Endodermal cell (in vitro differentiated cells): ENCODE measurements at regions not wholly inside any gene's neighbourhood (a gene's known extent, or its start where the extent isn't known, plus 50 kb on each side); places are given as distances from the start of the nearest gene placed in this dataset.

Source experiments
- DNase-seq: peaks from one replicate; pipeline ENCODE4 v3.0.0-alpha.2; 2017
- H3K27ac ChIP-seq: 2 replicates; pipeline ENCODE4 v1.5.1; 2013; ENCODE audit warnings: mild to moderate bottlenecking, low read depth, low read length, moderate library complexity
- H3K27me3 ChIP-seq: 2 replicates; pipeline ENCODE4 v1.6.1; 2013; ENCODE audit warnings: mild to moderate bottlenecking, low read length, moderate library complexity; ENCODE audit not compliant: insufficient read depth, control insufficient read depth, poor library complexity, severe bottlenecking
- H3K36me3 ChIP-seq: 2 replicates; pipeline ENCODE4 v1.7.0; 2013; ENCODE audit warnings: mild to moderate bottlenecking, low read length, moderate library complexity; ENCODE audit not compliant: control insufficient read depth, insufficient read depth
- H3K4me1 ChIP-seq: one replicate; pipeline ENCODE4 v1.7.0; 2013; ENCODE audit warnings: low read length; ENCODE audit not compliant: control insufficient read depth, insufficient read depth
- H3K4me3 ChIP-seq: 2 replicates; pipeline ENCODE4 v1.5.1; 2013; ENCODE audit warnings: mild to moderate bottlenecking, low read length, moderate library complexity
- H3K9ac ChIP-seq: 2 replicates; pipeline ENCODE4 v1.6.1; 2013; ENCODE audit warnings: mild to moderate bottlenecking, low read length, moderate library complexity; ENCODE audit not compliant: poor library complexity, severe bottlenecking; ENCODE audit errors: extremely low read depth
- H3K9me3 ChIP-seq: 2 replicates; pipeline ENCODE4 v1.6.1; 2013; ENCODE audit warnings: mild to moderate bottlenecking, low read length, moderate library complexity; ENCODE audit not compliant: control insufficient read depth
- H3K27ac Mint-ChIP-seq: 2 replicates; pipeline ENCODE4 v1.8.0; 2020; ENCODE audit warnings: mixed read lengths
- H3K27me3 Mint-ChIP-seq: 2 replicates; pipeline ENCODE4 v1.8.0; 2021; ENCODE audit warnings: mild to moderate bottlenecking, mixed read lengths; ENCODE audit not compliant: insufficient read depth
- H3K36me3 Mint-ChIP-seq: 2 replicates; pipeline ENCODE4 v1.8.0; 2020; ENCODE audit warnings: low read depth, mixed read lengths
- H3K4me1 Mint-ChIP-seq: 2 replicates; pipeline ENCODE4 v1.8.0; 2020; ENCODE audit warnings: mixed read lengths
- H3K4me3 Mint-ChIP-seq: 2 replicates; pipeline ENCODE4 v1.8.0; 2020; ENCODE audit warnings: mild to moderate bottlenecking, moderate library complexity, mixed read lengths
- H3K9me3 Mint-ChIP-seq: 2 replicates; pipeline ENCODE4 v1.8.0; 2020; ENCODE audit warnings: mild to moderate bottlenecking, mixed read lengths
- CTCF ChIP-seq: fragments of 200-600 bp; sonication (generic); conservative IDR thresholded peaks from 2 replicates; pipeline ENCODE4 v1.5.0; 2021; ENCODE audit warnings: antibody characterized with exemption, mild to moderate bottlenecking
- WGBS, 2 experiments: methylation state at CpG; one replicate each; pipeline versions ENCODE4 v1.1.5 to v1.1.7; 2013; ENCODE audit warnings: missing lambda C conversion rate in 2 of 2, mixed read lengths in 1 of 2; ENCODE audit not compliant: insufficient coverage in 1 of 2, insufficient read length in 1 of 2; 5-methylcytosine and 5-hydroxymethylcytosine counted together

DNA sequence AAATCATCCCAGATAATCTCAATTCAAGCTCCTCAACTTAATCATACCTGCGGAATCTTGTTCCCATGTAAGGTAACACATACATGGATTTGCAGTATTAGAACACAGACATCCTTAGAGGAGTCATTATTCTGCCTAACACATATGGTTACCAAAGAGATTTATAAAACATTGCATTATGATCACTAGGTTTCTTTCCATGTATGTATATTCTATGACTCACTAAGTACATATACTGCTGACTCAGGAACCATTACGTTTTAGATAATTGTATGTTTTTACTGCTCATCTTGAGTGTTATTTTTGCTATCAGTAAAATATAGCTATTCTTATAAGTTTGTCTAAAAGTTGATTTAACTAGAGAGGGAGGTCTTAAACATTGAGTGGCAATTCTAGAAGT, 182.9 kb downstream of the SLITRK6 start:
- 83 to 100% methylated on average over 1 to 2 of the region's 2 CpGs for WGBS, 2 experiments
- Histone ChIP-seq H3K4me1 (no peaks in the 10 kb centered on the region), H3K9ac (no peak overlapping the region), H3K27me3 (peaks cover 25% of the 10 kb centered on the region), H3K36me3 (no peaks in the 10 kb centered on the region), H3K4me3 (no peak overlapping the region), H3K27ac (no peak overlapping the region), H3K9me3 (no peaks in the 10 kb centered on the region)
- Mint-ChIP-seq H3K27ac (no peak overlapping the region), H3K9me3 (peaks cover 9% of the 10 kb centered on the region), H3K36me3 (peaks cover 1% of the 10 kb centered on the region), H3K27me3 (peaks cover 64% of the 10 kb centered on the region), H3K4me3 (no peak overlapping the region), H3K4me1 (peaks cover 8% of the 10 kb centered on the region)
- DNase-seq, result no peak
- TF ChIP-seq CTCF, result no peak

DNA sequence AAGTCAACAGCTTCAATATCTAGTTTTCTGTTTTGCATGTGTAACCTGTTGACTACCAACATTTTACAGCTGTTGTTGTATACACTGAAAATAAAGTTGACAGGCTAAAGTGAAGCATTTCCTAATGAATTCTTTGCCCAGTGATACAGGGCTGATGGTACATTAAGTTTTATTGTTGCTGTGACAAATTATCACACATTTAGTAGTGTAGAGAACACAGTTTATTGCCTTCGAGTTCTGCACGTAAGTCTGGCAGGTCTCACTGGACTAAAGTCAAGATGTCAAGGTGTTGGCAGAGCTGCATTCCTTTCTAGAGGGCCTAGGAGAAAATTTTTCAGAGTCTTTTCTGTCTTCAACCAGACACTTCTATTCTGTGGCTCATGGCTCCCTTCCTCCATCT, 184.2 kb downstream of the SLITRK6 start:
- no peak overlapping the region for H3K27ac ChIP-seq
- Mint-ChIP-seq H3K9me3 (peaks cover 9% of the 10 kb centered on the region), H3K36me3 (peaks cover 1% of the 10 kb centered on the region), H3K4me1 (peaks cover 8% of the 10 kb centered on the region), H3K27ac (no peak overlapping the region), H3K4me3 (no peak overlapping the region), H3K27me3 (peaks cover 57% of the 10 kb centered on the region)
- no peaks in the 10 kb centered on the region for H3K9me3 ChIP-seq
- no peaks in the 10 kb centered on the region for H3K4me1 ChIP-seq
- H3K36me3 ChIP-seq, result no peaks in the 10 kb centered on the region
- TF ChIP-seq CTCF, result no peak
- no peak overlapping the region for H3K4me3 ChIP-seq
- WGBS, 2 experiments, result 94 to 95% methylated on average over 2 of the region's 2 CpGs
- no peak for DNase-seq
- no peak overlapping the region for H3K9ac ChIP-seq
- peaks cover 21% of the 10 kb centered on the region for H3K27me3 ChIP-seq

DNA sequence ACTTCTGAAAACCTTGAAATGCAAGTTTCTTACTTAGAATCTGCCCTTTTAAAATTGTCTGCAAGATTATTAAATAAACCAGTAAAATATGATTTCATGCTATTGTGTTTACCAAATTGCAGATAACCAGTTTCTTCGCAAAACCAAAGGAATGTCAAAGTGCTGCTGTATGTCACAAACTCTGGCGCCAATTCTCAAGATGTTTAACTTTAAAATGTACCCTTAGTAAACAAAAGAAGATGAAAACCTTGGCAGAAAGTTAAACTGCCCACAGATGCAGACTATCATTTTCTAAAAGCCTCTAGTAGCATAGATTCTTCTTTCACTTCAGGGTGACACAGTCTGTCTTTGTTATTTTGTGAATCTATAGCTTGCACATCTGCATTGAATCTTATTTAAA, 189.2 kb downstream of the SLITRK6 start:
- Histone ChIP-seq H3K4me3 (no peak overlapping the region), H3K9ac (no peak overlapping the region), H3K27me3 (peaks cover 6% of the 10 kb centered on the region), H3K36me3 (no peaks in the 10 kb centered on the region), H3K4me1 (no peaks in the 10 kb centered on the region), H3K9me3 (no peaks in the 10 kb centered on the region), H3K27ac (no peak overlapping the region)
- Mint-ChIP-seq H3K9me3 (no peaks in the 10 kb centered on the region), H3K36me3 (no peaks in the 10 kb centered on the region), H3K4me1 (no peaks in the 10 kb centered on the region), H3K27me3 (peaks cover 25% of the 10 kb centered on the region), H3K4me3 (no peak overlapping the region), H3K27ac (no peak overlapping the region)
- WGBS, 2 experiments, result 91 to 100% methylated on average over 2 of the region's 2 CpGs
- TF ChIP-seq CTCF, result no peak
- DNase-seq, result no peak
